HepG2 (cell line): ENCODE measurements at regions not wholly inside any gene's neighbourhood (a gene's known extent, or its start where the extent isn't known, plus 50 kb on each side); places are given as distances from the start of the nearest gene placed in this dataset.

Experiments
- ATAC-seq: fragments of 200-7000 bp; cut with Tn5 transposase; 3 replicates; pipeline ENCODE4 v1.9.1; 2020; ENCODE audit warnings: mild to moderate bottlenecking, moderate library complexity
- BruUV-seq: library from RNA; stranded (reverse); fragments of 400-500 nt; replicated peaks from 2 replicates; lab custom pipeline; 2021; lab: Mats Ljungman, UMichigan
- CTCF ChIA-PET: fragments of 300-600 bp; formaldehyde crosslinking; extraction: SDS; loops from one replicate; lab custom pipeline; 2021; ENCODE audit warnings: low total read pairs, inconsistent platforms, low intra/inter-chr PET ratio; lab: Yijun Ruan, JAX
- POLR2A ChIA-PET: fragments of 350-600 bp; sonication (Branson Sonifier 250); formaldehyde crosslinking; loops from one replicate; lab custom pipeline; 2020; ENCODE audit warnings: antibody characterized with exemption, inconsistent platforms; lab: Yijun Ruan, JAX
- DNase-seq: peaks from one replicate; pipeline ENCODE4 v3.0.0-alpha.2; 2015; ENCODE audit warnings: low spot score
- FAIRE-seq: peaks from 3 replicates; lab custom pipeline; 2011; peaks lifted over from hg19 to GRCh38; lab: Jason Lieb, UNC
- H2AFZ ChIP-seq: one replicate; pipeline ENCODE4 v1.6.1; 2011; ENCODE audit warnings: low read length, inconsistent platforms
- H3K27ac ChIP-seq: fragments of 300-600 bp; 3 replicates; pipeline ENCODE4 v1.8.0; 2011; ENCODE audit warnings: mixed run types, mild to moderate bottlenecking, mixed read lengths, low read length, inconsistent platforms; ENCODE audit not compliant: insufficient read depth; ENCODE audit errors: extremely low read length
- H3K27me3 ChIP-seq, 2 experiments: fragments of 200-600 bp in 1 of 2; 2 replicates in 1 of 2; 3 replicates in 1 of 2; pipeline versions ENCODE4 v1.6.0 to v1.8.0; 2011; ENCODE audit warnings: low read length in 2 of 2, mild to moderate bottlenecking in 2 of 2, moderate library complexity in 2 of 2, inconsistent platforms in 1 of 2; ENCODE audit not compliant: insufficient read depth in 2 of 2, control insufficient read depth in 1 of 2
- H3K36me3 ChIP-seq, 2 experiments: fragments of 200-600 bp in 1 of 2; replicated peaks in 1 of 2; 2 replicates in 1 of 2; 3 replicates in 1 of 2; pipeline versions ENCODE4 v1.5.1 to v1.8.0; 2011; ENCODE audit warnings: low read length in 2 of 2, inconsistent platforms in 1 of 2; ENCODE audit not compliant: insufficient read depth in 2 of 2, control insufficient read depth in 1 of 2
- H3K4me1 ChIP-seq: 2 replicates; pipeline ENCODE4 v1.5.1; 2012; ENCODE audit warnings: low read length, inconsistent platforms; ENCODE audit not compliant: insufficient read depth
- H3K4me2 ChIP-seq: 2 replicates; pipeline ENCODE4 v1.6.0; 2011; ENCODE audit warnings: low read depth, low read length, inconsistent platforms
- H3K4me3 ChIP-seq, 3 experiments: fragments of 200-600 bp in 1 of 3; sonication (generic), shearing (Covaris generic) in 1 of 3; replicated peaks in 1 of 3; 2 replicates each; pipeline ENCODE4 v1.5.1; 2011 to 2016; ENCODE audit warnings: low read length in 3 of 3, inconsistent platforms in 2 of 3, low read depth in 2 of 3, mild to moderate bottlenecking in 2 of 3, control low read depth in 1 of 3, mixed read lengths in 1 of 3; ENCODE audit not compliant: insufficient read depth in 1 of 3
- H3K79me2 ChIP-seq: one replicate; pipeline ENCODE4 v1.6.1; 2011; ENCODE audit warnings: low read length, inconsistent platforms; ENCODE audit not compliant: insufficient read depth
- H3K9ac ChIP-seq: 2 replicates; pipeline ENCODE4 v1.6.0; 2011; ENCODE audit warnings: mild to moderate bottlenecking, low read depth, low read length, inconsistent platforms; ENCODE audit not compliant: insufficient read depth
- H3K9me3 ChIP-seq: 2 replicates; pipeline ENCODE4 v1.5.1; 2012; ENCODE audit warnings: mild to moderate bottlenecking, low read length
- H4K20me1 ChIP-seq: 2 replicates; pipeline ENCODE4 v1.6.0; 2011; ENCODE audit warnings: inconsistent platforms, mild to moderate bottlenecking, low read length, moderate library complexity; ENCODE audit not compliant: insufficient read depth
- GTF3A ChIP-seq: sonication (generic); formaldehyde crosslinking; conservative IDR thresholded peaks from 2 replicates; pipeline ENCODE4 v1.4.0; 2020; ENCODE audit warnings: mild to moderate bottlenecking, missing genetic modification reagents
- POGZ ChIP-seq: sonication (generic); formaldehyde crosslinking; IDR thresholded peaks from 2 replicates; pipeline ENCODE4 v1.4.0; 2020; ENCODE audit warnings: mild to moderate bottlenecking, missing genetic modification reagents
- SNAPC2 ChIP-seq: sonication (generic); formaldehyde crosslinking; IDR thresholded peaks from 2 replicates; pipeline ENCODE4 v1.8.1; 2022; ENCODE audit warnings: mild to moderate bottlenecking, missing genetic modification reagents
- ZFAT ChIP-seq: sonication (generic); formaldehyde crosslinking; conservative IDR thresholded peaks from 2 replicates; pipeline ENCODE4 v1.8.1; 2023; ENCODE audit warnings: missing genetic modification reagents, inconsistent platforms
- ZNF138 ChIP-seq: sonication (generic); formaldehyde crosslinking; IDR thresholded peaks from 2 replicates; pipeline ENCODE4 v1.5.0; 2020; ENCODE audit warnings: mild to moderate bottlenecking, low read depth, missing genetic modification reagents
- ZNF343 ChIP-seq: sonication (generic); formaldehyde crosslinking; IDR thresholded peaks from 2 replicates; pipeline ENCODE4 v1.4.0; 2020; ENCODE audit warnings: mild to moderate bottlenecking, missing genetic modification reagents
- ZNF839 ChIP-seq: sonication (generic); formaldehyde crosslinking; IDR thresholded peaks from 2 replicates; pipeline ENCODE4 v1.4.0; 2020; ENCODE audit warnings: missing genetic modification reagents, mild to moderate bottlenecking, borderline replicate concordance
- WGBS: methylation state at CpG from one replicate; pipeline ENCODE4 v1.1.6; 2017; ENCODE audit warnings: low lambda C conversion rate; 5-methylcytosine and 5-hydroxymethylcytosine counted together
- in situ Hi-C: cut with HindIII; loops from 2 replicates; pipeline ENCODE4 v1.10.0; 2017; ENCODE audit warnings: low pct_unique_long_range_greater_than_20kb; ENCODE audit not compliant: extremely low pct_ligation_motif_present
- intact Hi-C: fragments of 100-400 bp; cut with micrococcal nuclease; formaldehyde crosslinking; loops from one replicate; pipeline ENCODE4 v1.10.0; 2022; ENCODE audit not compliant: unreplicated experiment
- TF ChIP-seq, protein P1 (sequence below), 2 experiments: sonication (generic) in 1 of 2; formaldehyde crosslinking in 1 of 2; IDR thresholded peaks; 2 replicates each; pipeline versions ENCODE4 v1.5.1 to v1.6.1; 2011 to 2020; ENCODE audit warnings: borderline replicate concordance in 1 of 2, low read depth in 1 of 2, low read length in 1 of 2, mild to moderate bottlenecking in 1 of 2, missing genetic modification reagents in 1 of 2, moderate library complexity in 1 of 2
- TF ChIP-seq, protein P2 (sequence below): sonication (generic); formaldehyde crosslinking; IDR thresholded peaks from 2 replicates; pipeline ENCODE4 v1.5.1; 2020; ENCODE audit warnings: missing genetic modification reagents, mild to moderate bottlenecking, borderline replicate concordance
- TF ChIP-seq, protein P3 (sequence below): sonication (generic); formaldehyde crosslinking; IDR thresholded peaks from 2 replicates; pipeline ENCODE4 v1.5.1; 2020; ENCODE audit warnings: mild to moderate bottlenecking, missing genetic modification reagents
- TF ChIP-seq, protein P4 (sequence below): sonication (generic); formaldehyde crosslinking; IDR thresholded peaks from 2 replicates; pipeline ENCODE4 v1.8.0; 2022; ENCODE audit warnings: low read depth, missing genetic modification reagents

DNA sequence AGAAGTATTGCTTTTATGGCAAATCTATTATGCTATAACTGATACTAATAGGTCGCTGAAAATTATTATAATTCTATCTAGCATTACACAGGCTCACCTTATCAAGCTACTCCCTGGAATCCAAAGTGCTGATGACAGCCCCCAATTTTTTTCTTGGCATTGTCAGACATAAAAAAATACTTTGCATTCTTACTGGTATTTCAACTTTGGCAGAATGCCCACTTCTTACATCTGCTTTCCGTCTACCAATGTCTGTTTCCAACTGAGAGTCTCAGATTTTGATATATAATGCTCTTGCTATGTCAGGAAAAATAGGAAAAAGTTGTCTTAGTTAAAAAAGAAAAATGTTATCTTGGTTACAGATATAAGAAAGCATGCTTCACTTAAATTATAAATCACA lies 615.4 kb downstream of the C12orf50 start:
- Histone ChIP-seq H3K4me2 (no peak overlapping the region), H3K9ac (no peak overlapping the region), H3K4me3 (no peak overlapping the region), H3K4me1 (no peaks in the 10 kb centered on the region), H3K27me3 (no peaks in the 10 kb centered on the region), H3K36me3 (no peaks in the 10 kb centered on the region), H4K20me1 (no peaks in the 10 kb centered on the region), H3K27ac (no peak overlapping the region), H3K9me3 (peaks cover 69% of the 10 kb centered on the region), H3K79me2 (no peaks in the 10 kb centered on the region), H2AFZ (no peak overlapping the region)
- no TSS peak for BruUV-seq
- ChIA-PET CTCF (no interaction called here), POLR2A (no interaction called here)
- no peak for FAIRE-seq
- in situ Hi-C loops (no loop called here), intact Hi-C loops (no loop called here)
- DNase-seq = no peak
- WGBS = 0% methylated on average over 2 of the region's 2 CpGs
- no peak for ATAC-seq
- TF ChIP-seq, protein P1, sequence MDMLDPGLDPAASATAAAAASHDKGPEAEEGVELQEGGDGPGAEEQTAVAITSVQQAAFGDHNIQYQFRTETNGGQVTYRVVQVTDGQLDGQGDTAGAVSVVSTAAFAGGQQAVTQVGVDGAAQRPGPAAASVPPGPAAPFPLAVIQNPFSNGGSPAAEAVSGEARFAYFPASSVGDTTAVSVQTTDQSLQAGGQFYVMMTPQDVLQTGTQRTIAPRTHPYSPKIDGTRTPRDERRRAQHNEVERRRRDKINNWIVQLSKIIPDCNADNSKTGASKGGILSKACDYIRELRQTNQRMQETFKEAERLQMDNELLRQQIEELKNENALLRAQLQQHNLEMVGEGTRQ (IDR thresholded peaks at IDR 0.05; ENCODE audit: low read depth, low read length) = no peak
- TF ChIP-seq, protein P1 (CRISPR knock-in tag; IDR thresholded peaks at IDR 0.05; ENCODE audit: borderline replicate concordance) = no peak
- TF ChIP-seq, protein P2, sequence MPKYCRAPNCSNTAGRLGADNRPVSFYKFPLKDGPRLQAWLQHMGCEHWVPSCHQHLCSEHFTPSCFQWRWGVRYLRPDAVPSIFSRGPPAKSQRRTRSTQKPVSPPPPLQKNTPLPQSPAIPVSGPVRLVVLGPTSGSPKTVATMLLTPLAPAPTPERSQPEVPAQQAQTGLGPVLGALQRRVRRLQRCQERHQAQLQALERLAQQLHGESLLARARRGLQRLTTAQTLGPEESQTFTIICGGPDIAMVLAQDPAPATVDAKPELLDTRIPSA = no peak
- TF ChIP-seq SNAPC2 (no peak), ZNF839 (CRISPR knock-in tag) (no peak)

DNA sequence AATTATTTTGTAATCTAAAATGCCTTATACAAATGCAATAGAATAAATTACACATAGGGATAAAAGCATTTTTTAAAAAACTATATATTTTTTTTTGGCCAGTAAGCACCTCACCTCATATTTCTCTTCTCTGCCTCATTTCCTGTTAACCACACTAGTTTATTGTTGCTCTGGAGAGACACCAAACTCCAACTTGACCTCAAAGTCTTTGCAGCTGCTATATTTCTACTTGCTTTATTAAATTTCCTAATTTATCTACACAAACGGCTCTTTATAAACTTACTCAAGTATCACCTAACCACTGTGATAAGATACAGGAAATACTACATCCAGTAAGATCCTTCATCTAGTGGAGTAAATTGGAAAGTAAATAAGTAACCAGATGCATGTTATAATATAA lies 622.3 kb downstream of the C12orf50 start:
- intact Hi-C loops = no loop called here
- ChIA-PET CTCF (no interaction called here), POLR2A (no interaction called here)
- H3K4me3 ChIP-seq = no peak overlapping the region
- no peaks in the 10 kb centered on the region for H4K20me1 ChIP-seq
- no peak for FAIRE-seq
- 3% methylated on average over 1 of the region's 1 CpG for WGBS
- H3K27ac ChIP-seq = no peak overlapping the region
- no peak for ATAC-seq
- H3K4me2 ChIP-seq = no peak overlapping the region
- no peak for DNase-seq
- in situ Hi-C loops = no loop called here
- no peaks in the 10 kb centered on the region for H3K27me3 ChIP-seq
- H3K79me2 ChIP-seq = no peaks in the 10 kb centered on the region
- no peak overlapping the region for H3K9ac ChIP-seq
- H3K4me1 ChIP-seq = no peaks in the 10 kb centered on the region
- H3K36me3 ChIP-seq = no peaks in the 10 kb centered on the region
- no peak overlapping the region for H2AFZ ChIP-seq
- H3K9me3 ChIP-seq = peaks cover 77% of the 10 kb centered on the region
- BruUV-seq = no TSS peak
- TF ChIP-seq, protein P3, sequence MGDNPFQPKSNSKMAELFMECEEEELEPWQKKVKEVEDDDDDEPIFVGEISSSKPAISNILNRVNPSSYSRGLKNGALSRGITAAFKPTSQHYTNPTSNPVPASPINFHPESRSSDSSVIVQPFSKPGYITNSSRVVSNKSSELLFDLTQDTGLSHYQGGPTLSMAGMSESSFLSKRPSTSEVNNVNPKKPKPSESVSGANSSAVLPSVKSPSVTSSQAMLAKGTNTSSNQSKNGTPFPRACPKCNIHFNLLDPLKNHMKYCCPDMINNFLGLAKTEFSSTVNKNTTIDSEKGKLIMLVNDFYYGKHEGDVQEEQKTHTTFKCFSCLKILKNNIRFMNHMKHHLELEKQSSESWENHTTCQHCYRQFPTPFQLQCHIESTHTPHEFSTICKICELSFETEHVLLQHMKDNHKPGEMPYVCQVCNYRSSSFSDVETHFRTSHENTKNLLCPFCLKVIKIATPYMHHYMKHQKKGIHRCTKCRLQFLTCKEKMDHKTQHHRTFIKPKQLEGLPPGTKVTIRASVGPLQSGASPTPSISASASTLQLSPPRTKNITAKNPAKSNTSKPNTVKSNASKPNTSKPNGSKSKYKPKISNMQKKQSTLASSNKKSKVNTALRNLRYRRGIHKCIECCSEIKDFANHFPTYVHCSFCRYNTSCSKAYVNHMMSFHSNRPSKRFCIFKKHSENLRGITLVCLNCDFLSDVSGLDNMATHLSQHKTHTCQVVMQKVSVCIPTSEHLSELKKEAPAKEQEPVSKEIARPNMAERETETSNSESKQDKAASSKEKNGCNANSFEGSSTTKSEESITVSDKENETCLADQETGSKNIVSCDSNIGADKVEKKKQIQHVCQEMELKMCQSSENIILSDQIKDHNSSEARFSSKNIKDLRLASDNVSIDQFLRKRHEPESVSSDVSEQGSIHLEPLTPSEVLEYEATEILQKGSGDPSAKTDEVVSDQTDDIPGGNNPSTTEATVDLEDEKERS (CRISPR knock-in tag) = no peak
- TF ChIP-seq ZFAT (CRISPR knock-in tag) (no peak), ZNF138 (CRISPR knock-in tag) (no peak), ZNF343 (CRISPR knock-in tag) (no peak), POGZ (CRISPR knock-in tag) (no peak), GTF3A (CRISPR knock-in tag) (no peak)
- TF ChIP-seq, protein P4, sequence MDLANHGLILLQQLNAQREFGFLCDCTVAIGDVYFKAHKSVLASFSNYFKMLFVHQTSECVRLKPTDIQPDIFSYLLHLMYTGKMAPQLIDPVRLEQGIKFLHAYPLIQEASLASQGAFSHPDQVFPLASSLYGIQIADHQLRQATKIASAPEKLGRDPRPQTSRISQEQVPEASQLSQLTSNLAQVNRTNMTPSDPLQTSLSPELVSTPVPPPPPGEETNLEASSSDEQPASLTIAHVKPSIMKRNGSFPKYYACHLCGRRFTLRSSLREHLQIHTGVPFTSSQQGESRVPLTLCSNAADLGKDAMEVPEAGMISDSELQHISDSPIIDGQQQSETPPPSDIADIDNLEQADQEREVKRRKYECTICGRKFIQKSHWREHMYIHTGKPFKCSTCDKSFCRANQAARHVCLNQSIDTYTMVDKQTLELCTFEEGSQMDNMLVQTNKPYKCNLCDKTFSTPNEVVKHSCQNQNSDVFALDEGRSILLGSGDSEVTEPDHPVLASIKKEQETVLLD = no peak
